Left ventricle myocardium inferior (tissue), 1 donor: ENCODE measurements at regions not wholly inside any gene's neighbourhood (a gene's known extent, or its start where the extent isn't known, plus 50 kb on each side); places are given as distances from the start of the nearest gene placed in this dataset.

Experiments
- DNase-seq: peaks from one replicate; pipeline ENCODE4 v3.0.0-alpha.2; 2020
- H3K27ac ChIP-seq: fragments of 200-600 bp; replicated peaks from 2 replicates; pipeline ENCODE4 v1.8.0; 2021
- H3K27me3 ChIP-seq: fragments of 200-600 bp; 2 replicates; pipeline ENCODE4 v1.8.0; 2021; ENCODE audit warnings: low read depth
- H3K36me3 ChIP-seq: fragments of 200-600 bp; 2 replicates; pipeline ENCODE4 v1.8.0; 2021
- H3K4me1 ChIP-seq: fragments of 200-600 bp; 2 replicates; pipeline ENCODE4 v1.8.0; 2021
- H3K4me3 ChIP-seq: fragments of 200-600 bp; 2 replicates; pipeline ENCODE4 v1.8.0; 2021; ENCODE audit warnings: mild to moderate bottlenecking, moderate library complexity
- H3K9me3 ChIP-seq: fragments of 200-600 bp; replicated peaks from 2 replicates; pipeline ENCODE4 v1.8.0; 2021
- CTCF ChIP-seq: fragments of 200-600 bp; IDR thresholded peaks from 2 replicates; pipeline ENCODE4 v1.8.0; 2021; ENCODE audit warnings: antibody characterized with exemption, mild to moderate bottlenecking, borderline replicate concordance
- intact Hi-C: fragments of 100-400 bp; cut with micrococcal nuclease; formaldehyde crosslinking; loops from one replicate; pipeline ENCODE4 v1.11.0; 2022
- donor health status: DM: no; HTN: yes; CAD: no; lungs with severe emphysema.

GRCh38 chr9:87118594-87118993, 171.3 kb upstream of the GAS1 start:
- Histone ChIP-seq H3K27me3 (no peaks in the 10 kb centered on the region), H3K9me3 (no peaks in the 10 kb centered on the region), H3K27ac (peak overlapping the region; percentile 71), H3K4me1 (peaks cover 60% of the 10 kb centered on the region), H3K36me3 (no peaks in the 10 kb centered on the region), H3K4me3 (no peak overlapping the region)
- intact Hi-C loops: no loop called here
- TF ChIP-seq CTCF: no peak
- no peak for DNase-seq

GRCh38 chr9:87119328-87119881, 172.1 kb upstream of the GAS1 start:
- H3K27ac ChIP-seq: peak overlapping the region; percentile 71
- no peak for TF ChIP-seq CTCF
- peaks cover 60% of the 10 kb centered on the region for H3K4me1 ChIP-seq
- H3K9me3 ChIP-seq: no peaks in the 10 kb centered on the region
- intact Hi-C loops: no loop called here
- peak; percentile 37 for DNase-seq
- no peak overlapping the region for H3K4me3 ChIP-seq
- H3K36me3 ChIP-seq: no peaks in the 10 kb centered on the region
- H3K27me3 ChIP-seq: no peaks in the 10 kb centered on the region

GRCh38 chr9:87120610-87121009, 173.3 kb upstream of the GAS1 start:
- Histone ChIP-seq H3K4me1 (peaks cover 53% of the 10 kb centered on the region), H3K4me3 (no peak overlapping the region), H3K27me3 (no peaks in the 10 kb centered on the region), H3K36me3 (no peaks in the 10 kb centered on the region), H3K9me3 (no peaks in the 10 kb centered on the region), H3K27ac (no peak overlapping the region)
- intact Hi-C loops: no loop called here
- DNase-seq: no peak
- no peak for TF ChIP-seq CTCF

- DNase-seq: no peak
- intact Hi-C loops: no loop called here
Measured at GRCh38 chr9:87122947-87123685, 175.8 kb upstream of the GAS1 start.

GRCh38 chr9:87123830-87124229, 176.5 kb upstream of the GAS1 start:
- Histone ChIP-seq H3K4me3 (no peak overlapping the region), H3K9me3 (no peaks in the 10 kb centered on the region), H3K36me3 (no peaks in the 10 kb centered on the region), H3K27me3 (no peaks in the 10 kb centered on the region), H3K4me1 (peaks cover 32% of the 10 kb centered on the region), H3K27ac (peak overlapping the region; percentile 31)
- intact Hi-C loops: no loop called here
- DNase-seq: no peak
- no peak for TF ChIP-seq CTCF

More at GRCh38 chr9:87122947-87123685, 175.8 kb upstream of the GAS1 start:
- no peaks in the 10 kb centered on the region for H3K36me3 ChIP-seq
- no peak for TF ChIP-seq CTCF
- no peaks in the 10 kb centered on the region for H3K9me3 ChIP-seq
- no peaks in the 10 kb centered on the region for H3K27me3 ChIP-seq
- H3K4me1 ChIP-seq: peaks cover 35% of the 10 kb centered on the region
- peak overlapping the region; percentile 31 for H3K27ac ChIP-seq
- no peak overlapping the region for H3K4me3 ChIP-seq
